Stomach (tissue), 8 donors: ENCODE measurements at regions not wholly inside any gene's neighbourhood (a gene's known extent, or its start where the extent isn't known, plus 50 kb on each side); places are given as distances from the start of the nearest gene placed in this dataset.

Source experiments
- DNase-seq, 2 donors: peaks; one replicate each; pipeline versions ENCODE4 v3.0.0 to v3.0.0-alpha.2; 2013 to 2019
- H3K27ac ChIP-seq, 5 donors: fragments of 200-600 bp in 4 of 5; sonication (generic) in 4 of 5; one replicate each; pipeline ENCODE4 v1.5.1; 2013 to 2019; ENCODE audit warnings: mild to moderate bottlenecking in 1 of 5, moderate library complexity in 1 of 5
- H3K27me3 ChIP-seq, 3 donors: fragments of 200-600 bp; sonication (generic); one replicate each; pipeline ENCODE4 v1.5.1; 2017 to 2019; ENCODE audit warnings: mixed run types in 1 of 3
- H3K36me3 ChIP-seq, 4 donors: fragments of 200-600 bp; sonication (generic); 1 replicate in 3 of 4; 2 replicates in 1 of 4; pipeline ENCODE4 v1.5.1; 2016 to 2019
- H3K4me1 ChIP-seq, 4 donors: fragments of 200-600 bp; sonication (generic); one replicate each; pipeline ENCODE4 v1.5.1; 2016 to 2019
- H3K4me3 ChIP-seq, 4 donors: fragments of 200-600 bp; sonication (generic) in 3 of 4; one replicate each; pipeline ENCODE4 v1.5.1; 2016 to 2019; ENCODE audit warnings: mild to moderate bottlenecking in 1 of 4
- H3K9me3 ChIP-seq, 4 donors: fragments of 200-600 bp; sonication (generic); one replicate each; pipeline ENCODE4 v1.5.1; 2016 to 2019
- CTCF ChIP-seq, 7 experiments: fragments of 450-650 bp in 4 of 7; fragments of 200-600 bp in 3 of 7; sonication (generic) in 3 of 7; IDR thresholded peaks; one replicate each; pipeline ENCODE4 v1.5.1; 2016 to 2019; ENCODE audit warnings: antibody characterized with exemption in 7 of 7, control low read depth in 2 of 7, mild to moderate bottlenecking in 1 of 7
- EP300 ChIP-seq: sonication (generic); formaldehyde crosslinking; IDR thresholded peaks from one replicate; pipeline ENCODE4 v1.6.1; 2017; ENCODE audit warnings: antibody characterized with exemption
- POLR2A ChIP-seq, 4 donors: fragments of 450-650 bp; IDR thresholded peaks; one replicate each; pipeline ENCODE4 v1.6.1; 2016; ENCODE audit warnings: antibody characterized with exemption in 4 of 4, control low read depth in 2 of 4, mild to moderate bottlenecking in 1 of 4, moderate library complexity in 1 of 4
- POLR2AphosphoS5 ChIP-seq, 3 donors: sonication (generic); formaldehyde crosslinking; IDR thresholded peaks; one replicate each; pipeline ENCODE4 v1.6.1; 2016; ENCODE audit warnings: antibody characterized with exemption in 3 of 3
- WGBS, 5 donors: extraction: QIAGEN DNeasy Blood & Tissue Kit in 3 of 5; methylation state at CpG; one replicate each; pipeline versions ENCODE4 v1.1.5 to v1.1.7; 2013 to 2018; 5-methylcytosine and 5-hydroxymethylcytosine counted together
- intact Hi-C: fragments of 100-400 bp; cut with DNase I; formaldehyde crosslinking; loops from one replicate; pipeline ENCODE4 v1.15.1; 2023; ENCODE audit warnings: low total_unique reads
- donor health status: healthy with polysubstance abuse.
- donor health status: Bipolar disorder and iron deficiency.
- donor health status: healthy.

GRCh38 chr5:155079698-155080097 lies 66.1 kb downstream of the KIF4B start:
- H3K36me3 ChIP-seq, result no peaks in the 10 kb centered on the region
- H3K27ac ChIP-seq, result no peak overlapping the region
- no peaks in the 10 kb centered on the region for H3K27me3 ChIP-seq
- intact Hi-C loops, result no loop called here
- TF ChIP-seq CTCF (IDR thresholded peaks at IDR 0.05) (no peak), POLR2AphosphoS5 (IDR thresholded peaks at IDR 0.05) (no peak), POLR2A (IDR thresholded peaks at IDR 0.05) (no peak), EP300 (no peak)
- DNase-seq, result no peak
- no peaks in the 10 kb centered on the region for H3K4me1 ChIP-seq
- no peaks in the 10 kb centered on the region for H3K9me3 ChIP-seq
- no peak overlapping the region for H3K4me3 ChIP-seq
- WGBS, 5 donors, result 56 to 70% (median 63%) methylated on average over 3 of the region's 3 CpGs

- TF ChIP-seq POLR2A (IDR thresholded peaks at IDR 0.05) (no peak), CTCF (IDR thresholded peaks at IDR 0.05) (no peak), POLR2AphosphoS5 (IDR thresholded peaks at IDR 0.05) (no peak), EP300 (no peak)
- H3K27me3 ChIP-seq, result no peaks in the 10 kb centered on the region
- intact Hi-C loops, result no loop called here
- no peaks in the 10 kb centered on the region for H3K4me1 ChIP-seq
- no peaks in the 10 kb centered on the region for H3K36me3 ChIP-seq
- no peak overlapping the region for H3K4me3 ChIP-seq
- 59 to 69% (median 63%) methylated on average over 3 of the region's 3 CpGs for WGBS, 5 donors
- H3K9me3 ChIP-seq, result no peaks in the 10 kb centered on the region
- no peak overlapping the region for H3K27ac ChIP-seq
- no peak for DNase-seq
Measured at GRCh38 chr5:155080721-155081120, 67.2 kb downstream of the KIF4B start.

GRCh38 chr5:155081618-155082017 lies 68.1 kb downstream of the KIF4B start:
- TF ChIP-seq POLR2A (IDR thresholded peaks at IDR 0.05) (no peak), EP300 (no peak), CTCF (IDR thresholded peaks at IDR 0.05) (no peak), POLR2AphosphoS5 (IDR thresholded peaks at IDR 0.05) (no peak)
- intact Hi-C loops, result no loop called here

GRCh38 chr5:155082401-155082800 lies 68.8 kb downstream of the KIF4B start:
- intact Hi-C loops, result no loop called here
- DNase-seq, result no peak

More at GRCh38 chr5:155081618-155082017, 68.1 kb downstream of the KIF4B start:
- Histone ChIP-seq H3K9me3 (no peaks in the 10 kb centered on the region), H3K4me1 (no peaks in the 10 kb centered on the region), H3K4me3 (no peak overlapping the region), H3K27me3 (no peaks in the 10 kb centered on the region), H3K27ac (no peak overlapping the region), H3K36me3 (no peaks in the 10 kb centered on the region)
- 84 to 93% (median 88%) methylated on average over 3 of the region's 3 CpGs for WGBS, 5 donors
- no peak for DNase-seq

More at GRCh38 chr5:155082401-155082800, 68.8 kb downstream of the KIF4B start:
- no peak overlapping the region for H3K4me3 ChIP-seq
- no peaks in the 10 kb centered on the region for H3K9me3 ChIP-seq
- TF ChIP-seq POLR2A (IDR thresholded peaks at IDR 0.05) (no peak), CTCF (IDR thresholded peaks at IDR 0.05) (no peak), POLR2AphosphoS5 (IDR thresholded peaks at IDR 0.05) (no peak)
- WGBS, 5 donors, result 69 to 84% (median 79%) methylated on average over 4 of the region's 4 CpGs
- H3K27me3 ChIP-seq, result no peaks in the 10 kb centered on the region
- no peaks in the 10 kb centered on the region for H3K36me3 ChIP-seq
- no peak overlapping the region for H3K27ac ChIP-seq
- H3K4me1 ChIP-seq, result peaks cover 0 to 2% (median 0%) of the 10 kb centered on the region in 4 donors
